PC-3 (cell line): ENCODE measurements at regions not wholly inside any gene's neighbourhood (a gene's known extent, or its start where the extent isn't known, plus 50 kb on each side); places are given as distances from the start of the nearest gene placed in this dataset.

ENCODE experiments used
- ATAC-seq: fragments of 200-7000 bp; cut with Tn5 transposase; 2 replicates; pipeline ENCODE4 v1.9.1; 2020; ENCODE audit warnings: mild to moderate bottlenecking, moderate library complexity
- BruUV-seq: library from RNA; stranded (reverse); fragments of 400-500 nt; replicated peaks from 2 replicates; lab custom pipeline; 2021; lab: Mats Ljungman, UMichigan
- CTCF ChIA-PET: fragments of 300-600 bp; sonication (Branson Sonifier 250); formaldehyde crosslinking; loops from one replicate; lab custom pipeline; 2022; ENCODE audit warnings: antibody characterized with exemption; lab: Charles Lee
- POLR2A ChIA-PET: fragments of 300-600 bp; sonication (Branson Sonifier 250); formaldehyde crosslinking; loops from one replicate; lab custom pipeline; 2022; ENCODE audit warnings: antibody characterized with exemption; ENCODE audit not compliant: unreplicated experiment; lab: Charles Lee
- DNase-seq: peaks from one replicate; pipeline ENCODE4 v3.0.0-alpha.2; 2015
- H2AFZ ChIP-seq: fragments of 300-600 bp; sonication (generic); 2 replicates; pipeline ENCODE4 v1.6.0; 2016; ENCODE audit warnings: antibody characterized with exemption, low read length
- H3F3A ChIP-seq: fragments of 300-600 bp; sonication (generic); one replicate; pipeline ENCODE4 v1.6.0; 2017; ENCODE audit warnings: antibody characterized with exemption, low read length, control low read depth, mild to moderate bottlenecking; ENCODE audit not compliant: unreplicated experiment
- H3K27ac ChIP-seq: fragments of 300-600 bp; sonication (generic); 2 replicates; pipeline ENCODE4 v1.5.1; 2016; ENCODE audit warnings: mild to moderate bottlenecking, low read length
- H3K27me3 ChIP-seq: fragments of 300-600 bp; sonication (generic); 2 replicates; pipeline ENCODE4 v1.6.1; 2016; ENCODE audit warnings: low read length, mixed read lengths
- H3K36me3 ChIP-seq: fragments of 300-600 bp; sonication (generic); 2 replicates; pipeline ENCODE4 v1.6.1; 2016; ENCODE audit warnings: low read depth, mixed run types, low read length, mixed read lengths
- H3K4me1 ChIP-seq: fragments of 300-600 bp; sonication (generic); 2 replicates; pipeline ENCODE4 v1.5.1; 2016; ENCODE audit warnings: low read length; ENCODE audit not compliant: insufficient read depth
- H3K4me2 ChIP-seq: fragments of 300-600 bp; sonication (generic); 2 replicates; pipeline ENCODE4 v1.6.0; 2016; ENCODE audit warnings: low read length
- H3K4me3 ChIP-seq: fragments of 300-600 bp; sonication (generic); 2 replicates; pipeline ENCODE4 v1.5.1; 2016; ENCODE audit warnings: mild to moderate bottlenecking, low read length, mixed read lengths
- H3K79me2 ChIP-seq: fragments of 300-600 bp; sonication (generic); 2 replicates; pipeline ENCODE4 v1.6.1; 2017; ENCODE audit warnings: low read length, mixed read lengths
- H3K9ac ChIP-seq: fragments of 300-600 bp; sonication (generic); 2 replicates; pipeline ENCODE4 v1.6.0; 2016; ENCODE audit warnings: mild to moderate bottlenecking, low read length
- H3K9me2 ChIP-seq: fragments of 300-600 bp; sonication (generic); replicated peaks from 2 replicates; pipeline ENCODE4 v1.6.1; 2016; ENCODE audit warnings: mixed run types, low read length, mixed read lengths
- H3K9me3 ChIP-seq: fragments of 300-600 bp; sonication (generic); 2 replicates; pipeline ENCODE4 v1.6.1; 2016; ENCODE audit warnings: low read length, mixed read lengths
- H4K20me1 ChIP-seq: fragments of 300-600 bp; sonication (generic); 2 replicates; pipeline ENCODE4 v1.6.1; 2016; ENCODE audit warnings: low read length, mixed read lengths
- CTCF ChIP-seq: fragments of 300-600 bp; sonication (generic); conservative IDR thresholded peaks from 2 replicates; pipeline ENCODE4 v1.5.1; 2017; ENCODE audit warnings: antibody characterized with exemption, low read depth, mild to moderate bottlenecking, low read length
- EZH2 ChIP-seq: fragments of 300-600 bp; sonication (generic); IDR thresholded peaks from one replicate; pipeline ENCODE4 v1.6.1; 2017; ENCODE audit warnings: antibody characterized with exemption, mild to moderate bottlenecking, low read length; ENCODE audit not compliant: unreplicated experiment
- EZH2phosphoT487 ChIP-seq: fragments of 300-600 bp; sonication (generic); IDR thresholded peaks from 2 replicates; pipeline ENCODE4 v1.6.1; 2018; ENCODE audit warnings: mild to moderate bottlenecking, antibody characterized with exemption, low read length, borderline replicate concordance
- intact Hi-C: fragments of 100-400 bp; cut with micrococcal nuclease; formaldehyde crosslinking; loops from 2 replicates; pipeline ENCODE4 v1.9.0; 2023

- H3K4me1 ChIP-seq = no peaks in the 10 kb centered on the region
- no TSS peak for BruUV-seq
- H2AFZ ChIP-seq = no peak overlapping the region
- no peak overlapping the region for H3K4me2 ChIP-seq
- no peak overlapping the region for H3K9ac ChIP-seq
- no peaks in the 10 kb centered on the region for H3K9me2 ChIP-seq
- no peaks in the 10 kb centered on the region for H3K79me2 ChIP-seq
- DNase-seq (no peak), ATAC-seq (no peak)
- H3K9me3 ChIP-seq = no peaks in the 10 kb centered on the region
- no peaks in the 10 kb centered on the region for H4K20me1 ChIP-seq
- intact Hi-C loops = no loop called here
- ChIA-PET CTCF (no interaction called here), POLR2A (no interaction called here)
- no peak overlapping the region for H3K4me3 ChIP-seq
- H3K27ac ChIP-seq = no peak overlapping the region
- no peaks in the 10 kb centered on the region for H3F3A ChIP-seq
- no peak for TF ChIP-seq CTCF
- TF ChIP-seq EZH2phosphoT487 = no peak
- no peak for TF ChIP-seq EZH2
- no peaks in the 10 kb centered on the region for H3K27me3 ChIP-seq
- H3K36me3 ChIP-seq = no peaks in the 10 kb centered on the region
Observed at GRCh38 chr19:33916792-33917191, 120.1 kb downstream of the KCTD15 start.

- no peaks in the 10 kb centered on the region for H3K36me3 ChIP-seq
- H3F3A ChIP-seq = no peaks in the 10 kb centered on the region
- POLR2A ChIA-PET = no interaction called here
- DNase-seq (no peak), ATAC-seq (no peak)
- H3K9me3 ChIP-seq = no peaks in the 10 kb centered on the region
- intact Hi-C loops = no loop called here
- no peaks in the 10 kb centered on the region for H3K9me2 ChIP-seq
- CTCF ChIA-PET = no interaction called here
- no peak overlapping the region for H3K27ac ChIP-seq
- H3K4me3 ChIP-seq = no peak overlapping the region
- no peaks in the 10 kb centered on the region for H3K4me1 ChIP-seq
- no peak overlapping the region for H2AFZ ChIP-seq
- no peak overlapping the region for H3K4me2 ChIP-seq
- no TSS peak for BruUV-seq
- TF ChIP-seq EZH2 (no peak), EZH2phosphoT487 (no peak), CTCF (no peak)
- H3K27me3 ChIP-seq = no peaks in the 10 kb centered on the region
- H3K9ac ChIP-seq = no peak overlapping the region
- H3K79me2 ChIP-seq = no peaks in the 10 kb centered on the region
- H4K20me1 ChIP-seq = no peaks in the 10 kb centered on the region
Observed at GRCh38 chr19:33919291-33919690, 122.6 kb downstream of the KCTD15 start.

- ChIA-PET POLR2A (no interaction called here), CTCF (no interaction called here)
Observed at GRCh38 chr19:33921165-33921564, 124.5 kb downstream of the KCTD15 start.

More at GRCh38 chr19:33921165-33921564, 124.5 kb downstream of the KCTD15 start:
- intact Hi-C loops = no loop called here
- DNase-seq = no peak
- Histone ChIP-seq H3K4me1 (no peaks in the 10 kb centered on the region), H3K79me2 (no peaks in the 10 kb centered on the region), H3K9ac (no peak overlapping the region), H3K27me3 (no peaks in the 10 kb centered on the region), H3K36me3 (no peaks in the 10 kb centered on the region), H3K4me3 (no peak overlapping the region), H3K4me2 (no peak overlapping the region), H3K27ac (no peak overlapping the region), H2AFZ (no peak overlapping the region), H4K20me1 (no peaks in the 10 kb centered on the region), H3F3A (no peaks in the 10 kb centered on the region), H3K9me2 (no peaks in the 10 kb centered on the region), H3K9me3 (no peaks in the 10 kb centered on the region)
- TF ChIP-seq EZH2 = no peak
- TF ChIP-seq CTCF = no peak
- no peak for TF ChIP-seq EZH2phosphoT487
- no TSS peak for BruUV-seq
- no peak for ATAC-seq
